ENCODE measurements at regions not wholly inside any gene's neighbourhood (a gene's known extent, or its start where the extent isn't known, plus 50 kb on each side); places are given as distances from the start of the nearest gene placed in this dataset.

GRCh38 chr7:79620291-79620690 lies 166.8 kb upstream of the MAGI2 start:
- no peaks in the 10 kb centered on the region for H3K36me3 ChIP-seq (ENCODE audit: control insufficient read depth in 3 of 3, insufficient read depth in 2 of 3, low read depth in 1 of 3, low read length in 3 of 3)
- H3K4me1 ChIP-seq (ENCODE audit: control insufficient read depth in 3 of 3, insufficient read depth in 2 of 3, low read depth in 1 of 3, low read length in 2 of 3) = no peaks in the 10 kb centered on the region
- FAIRE-seq = no peak
- H3K9me3 ChIP-seq (ENCODE audit: control insufficient read depth in 2 of 2, insufficient read depth in 1 of 2, low read depth in 1 of 2, low read length in 1 of 2) = peaks cover 0 to 5% of the 10 kb centered on the region in 2 donors
- no peak overlapping the region for H3K4me3 ChIP-seq (ENCODE audit: low read depth in 1 of 3, low read length in 3 of 3)
- no peaks in the 10 kb centered on the region for H3K27me3 ChIP-seq (ENCODE audit: control insufficient read depth in 3 of 3, insufficient read depth in 3 of 3, low read length in 3 of 3)
- 19 to 36% (median 27%) methylated on average over 1 of the region's 1 CpG for WGBS, 3 donors
- no peak overlapping the region for H3K27ac ChIP-seq (ENCODE audit: low read depth in 1 of 3, low read length in 2 of 3)
- peak in 1 of 2 donors; percentile 30 for DNase-seq

GRCh38 chr7:79619216-79619615 lies 165.7 kb upstream of the MAGI2 start:
- H3K9me3 ChIP-seq (ENCODE audit: control insufficient read depth in 2 of 2, insufficient read depth in 1 of 2, low read depth in 1 of 2, low read length in 1 of 2) = peaks cover 0 to 5% of the 10 kb centered on the region in 2 donors
- WGBS, 3 donors = 83 to 89% (median 88%) methylated on average over 3 of the region's 3 CpGs
- no peak overlapping the region for H3K4me3 ChIP-seq (ENCODE audit: low read depth in 1 of 3, low read length in 3 of 3)
- no peaks in the 10 kb centered on the region for H3K36me3 ChIP-seq (ENCODE audit: control insufficient read depth in 3 of 3, insufficient read depth in 2 of 3, low read depth in 1 of 3, low read length in 3 of 3)
- H3K4me1 ChIP-seq (ENCODE audit: control insufficient read depth in 3 of 3, insufficient read depth in 2 of 3, low read depth in 1 of 3, low read length in 2 of 3) = no peaks in the 10 kb centered on the region
- DNase-seq (no peak), FAIRE-seq (no peak)
- no peak overlapping the region for H3K27ac ChIP-seq (ENCODE audit: low read depth in 1 of 3, low read length in 2 of 3)
- H3K27me3 ChIP-seq (ENCODE audit: control insufficient read depth in 3 of 3, insufficient read depth in 3 of 3, low read length in 3 of 3) = no peaks in the 10 kb centered on the region

GRCh38 chr7:79615871-79616640 lies 162.6 kb upstream of the MAGI2 start:
- 82 to 88% (median 86%) methylated on average over 10 of the region's 10 CpGs for WGBS, 3 donors
- no peak for FAIRE-seq

GRCh38 chr7:79615466-79615865 lies 162.0 kb upstream of the MAGI2 start:
- FAIRE-seq (no peak), DNase-seq (no peak)
- H3K27ac ChIP-seq (ENCODE audit: low read depth in 1 of 3, low read length in 2 of 3) = no peak overlapping the region
- no peaks in the 10 kb centered on the region for H3K27me3 ChIP-seq (ENCODE audit: control insufficient read depth in 3 of 3, insufficient read depth in 3 of 3, low read length in 3 of 3)
- no peak overlapping the region for H3K4me3 ChIP-seq (ENCODE audit: low read depth in 1 of 3, low read length in 3 of 3)
- 71 to 75% (median 72%) methylated on average over 3 of the region's 3 CpGs for WGBS, 3 donors
- H3K9me3 ChIP-seq (ENCODE audit: control insufficient read depth in 2 of 2, insufficient read depth in 1 of 2, low read depth in 1 of 2, low read length in 1 of 2) = peaks cover 0 to 5% of the 10 kb centered on the region in 2 donors
- H3K36me3 ChIP-seq (ENCODE audit: control insufficient read depth in 3 of 3, insufficient read depth in 2 of 3, low read depth in 1 of 3, low read length in 3 of 3) = no peaks in the 10 kb centered on the region
- no peaks in the 10 kb centered on the region for H3K4me1 ChIP-seq (ENCODE audit: control insufficient read depth in 3 of 3, insufficient read depth in 2 of 3, low read depth in 1 of 3, low read length in 2 of 3)

More at GRCh38 chr7:79615871-79616640, 162.6 kb upstream of the MAGI2 start:
- Histone ChIP-seq H3K36me3 (ENCODE audit: control insufficient read depth in 3 of 3, insufficient read depth in 2 of 3, low read depth in 1 of 3, low read length in 3 of 3) (no peaks in the 10 kb centered on the region), H3K27ac (ENCODE audit: low read depth in 1 of 3, low read length in 2 of 3) (no peak overlapping the region), H3K4me1 (ENCODE audit: control insufficient read depth in 3 of 3, insufficient read depth in 2 of 3, low read depth in 1 of 3, low read length in 2 of 3) (no peaks in the 10 kb centered on the region), H3K9me3 (ENCODE audit: control insufficient read depth in 2 of 2, insufficient read depth in 1 of 2, low read depth in 1 of 2, low read length in 1 of 2) (peaks cover 0 to 5% of the 10 kb centered on the region in 2 donors), H3K27me3 (ENCODE audit: control insufficient read depth in 3 of 3, insufficient read depth in 3 of 3, low read length in 3 of 3) (no peaks in the 10 kb centered on the region), H3K4me3 (ENCODE audit: low read depth in 1 of 3, low read length in 3 of 3) (no peak overlapping the region)
- DNase-seq = no peak

GRCh38 chr7:79612903-79613302 lies 159.4 kb upstream of the MAGI2 start:
- Histone ChIP-seq H3K4me3 (ENCODE audit: low read depth in 1 of 3, low read length in 3 of 3) (no peak overlapping the region), H3K9me3 (ENCODE audit: control insufficient read depth in 2 of 2, insufficient read depth in 1 of 2, low read depth in 1 of 2, low read length in 1 of 2) (peaks cover 0 to 8% of the 10 kb centered on the region in 2 donors), H3K27ac (ENCODE audit: low read depth in 1 of 3, low read length in 2 of 3) (no peak overlapping the region), H3K4me1 (ENCODE audit: control insufficient read depth in 3 of 3, insufficient read depth in 2 of 3, low read depth in 1 of 3, low read length in 2 of 3) (no peaks in the 10 kb centered on the region), H3K36me3 (ENCODE audit: control insufficient read depth in 3 of 3, insufficient read depth in 2 of 3, low read depth in 1 of 3, low read length in 3 of 3) (no peaks in the 10 kb centered on the region), H3K27me3 (ENCODE audit: control insufficient read depth in 3 of 3, insufficient read depth in 3 of 3, low read length in 3 of 3) (no peaks in the 10 kb centered on the region)
- 25 to 61% (median 45%) methylated on average over 3 of the region's 3 CpGs for WGBS, 3 donors
- FAIRE-seq (no peak), DNase-seq (peak in 1 of 2 donors; percentile 69)

- Histone ChIP-seq H3K27me3 (ENCODE audit: control insufficient read depth in 3 of 3, insufficient read depth in 3 of 3, low read length in 3 of 3) (no peaks in the 10 kb centered on the region), H3K36me3 (ENCODE audit: control insufficient read depth in 3 of 3, insufficient read depth in 2 of 3, low read depth in 1 of 3, low read length in 3 of 3) (no peaks in the 10 kb centered on the region), H3K4me3 (ENCODE audit: low read depth in 1 of 3, low read length in 3 of 3) (no peak overlapping the region), H3K27ac (ENCODE audit: low read depth in 1 of 3, low read length in 2 of 3) (no peak overlapping the region), H3K4me1 (ENCODE audit: control insufficient read depth in 3 of 3, insufficient read depth in 2 of 3, low read depth in 1 of 3, low read length in 2 of 3) (no peaks in the 10 kb centered on the region), H3K9me3 (ENCODE audit: control insufficient read depth in 2 of 2, insufficient read depth in 1 of 2, low read depth in 1 of 2, low read length in 1 of 2) (peaks cover 0 to 8% of the 10 kb centered on the region in 2 donors)
- FAIRE-seq (no peak), DNase-seq (no peak)
- 94 to 100% (median 94%) methylated on average over 2 of the region's 2 CpGs for WGBS, 3 donors
Measured at GRCh38 chr7:79612022-79612421, 158.6 kb upstream of the MAGI2 start.

GRCh38 chr7:79610748-79611304 lies 157.4 kb upstream of the MAGI2 start:
- Histone ChIP-seq H3K4me3 (ENCODE audit: low read depth in 1 of 3, low read length in 3 of 3) (no peak overlapping the region), H3K27me3 (ENCODE audit: control insufficient read depth in 3 of 3, insufficient read depth in 3 of 3, low read length in 3 of 3) (no peaks in the 10 kb centered on the region), H3K9me3 (ENCODE audit: control insufficient read depth in 2 of 2, insufficient read depth in 1 of 2, low read depth in 1 of 2, low read length in 1 of 2) (peaks cover 0 to 5% of the 10 kb centered on the region in 2 donors), H3K27ac (ENCODE audit: low read depth in 1 of 3, low read length in 2 of 3) (peak overlapping the region in 1 of 3 donors; percentile 63), H3K36me3 (ENCODE audit: control insufficient read depth in 3 of 3, insufficient read depth in 2 of 3, low read depth in 1 of 3, low read length in 3 of 3) (no peaks in the 10 kb centered on the region), H3K4me1 (ENCODE audit: control insufficient read depth in 3 of 3, insufficient read depth in 2 of 3, low read depth in 1 of 3, low read length in 2 of 3) (no peaks in the 10 kb centered on the region)
- FAIRE-seq = no peak
- peak; percentile 12 to 51 for DNase-seq
- WGBS, 3 donors = 57 to 67% (median 65%) methylated on average over 3 of the region's 3 CpGs

- no peak for FAIRE-seq
- 63 to 79% (median 66%) methylated on average over 1 of the region's 1 CpG for WGBS, 3 donors
- no peak overlapping the region for H3K4me3 ChIP-seq (ENCODE audit: low read depth in 1 of 3, low read length in 3 of 3)
Measured at GRCh38 chr7:79610313-79610712, 156.8 kb upstream of the MAGI2 start.

More at GRCh38 chr7:79610313-79610712, 156.8 kb upstream of the MAGI2 start:
- Histone ChIP-seq H3K9me3 (ENCODE audit: control insufficient read depth in 2 of 2, insufficient read depth in 1 of 2, low read depth in 1 of 2, low read length in 1 of 2) (peaks cover 0 to 3% of the 10 kb centered on the region in 2 donors), H3K4me1 (ENCODE audit: control insufficient read depth in 3 of 3, insufficient read depth in 2 of 3, low read depth in 1 of 3, low read length in 2 of 3) (no peaks in the 10 kb centered on the region), H3K36me3 (ENCODE audit: control insufficient read depth in 3 of 3, insufficient read depth in 2 of 3, low read depth in 1 of 3, low read length in 3 of 3) (no peaks in the 10 kb centered on the region), H3K27me3 (ENCODE audit: control insufficient read depth in 3 of 3, insufficient read depth in 3 of 3, low read length in 3 of 3) (no peaks in the 10 kb centered on the region), H3K27ac (ENCODE audit: low read depth in 1 of 3, low read length in 2 of 3) (peak overlapping the region in 1 of 3 donors; percentile 63)
- DNase-seq = no peak

Data from small intestine (tissue), 7 donors.